ENCODE measurements at regions not wholly inside any gene's neighbourhood (a gene's known extent, or its start where the extent isn't known, plus 50 kb on each side); places are given as distances from the start of the nearest gene placed in this dataset.

DNA sequence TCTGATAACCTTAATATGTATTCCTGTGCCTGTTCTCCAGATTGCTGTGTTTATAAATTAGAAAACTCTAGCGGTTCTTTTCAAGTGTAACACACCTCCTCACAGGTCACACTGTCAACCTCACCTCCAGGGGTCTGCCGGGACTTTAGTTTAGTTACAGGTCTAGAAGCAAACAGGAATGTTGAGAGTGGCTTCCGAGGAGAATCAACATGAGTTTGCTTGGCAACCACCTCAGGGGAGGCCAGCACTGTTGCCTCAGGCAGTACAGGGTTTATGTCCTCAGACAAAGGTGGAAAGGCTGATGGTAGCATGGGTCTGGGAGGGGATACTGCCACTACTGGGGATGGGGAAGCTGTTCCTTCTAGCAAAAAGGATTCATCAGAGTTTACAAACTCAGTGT is 438.0 kb downstream of the DTHD1 start:
- no peak for DNase-seq (ENCODE audit: low spot score)

DNA sequence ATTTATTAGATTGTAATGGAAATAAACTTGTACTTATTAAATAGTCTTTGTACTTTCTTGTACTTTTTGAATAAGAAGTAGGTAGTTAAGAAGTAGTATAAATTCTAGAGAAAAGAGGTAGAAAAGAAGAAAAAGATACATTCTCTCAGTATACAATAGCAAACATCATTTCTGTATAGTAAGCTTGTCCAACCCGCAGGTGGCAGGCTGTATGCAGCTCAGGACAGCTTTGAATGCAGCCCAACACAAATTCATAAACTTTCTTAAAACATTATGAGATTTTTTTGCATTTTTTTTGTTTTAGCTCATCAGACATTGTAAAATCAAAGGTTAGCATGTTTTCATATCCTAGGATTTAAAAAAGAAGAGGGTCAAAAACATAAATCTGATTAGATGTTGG is 441.6 kb downstream of the DTHD1 start:
- DNase-seq (ENCODE audit: low spot score): no peak

DNA sequence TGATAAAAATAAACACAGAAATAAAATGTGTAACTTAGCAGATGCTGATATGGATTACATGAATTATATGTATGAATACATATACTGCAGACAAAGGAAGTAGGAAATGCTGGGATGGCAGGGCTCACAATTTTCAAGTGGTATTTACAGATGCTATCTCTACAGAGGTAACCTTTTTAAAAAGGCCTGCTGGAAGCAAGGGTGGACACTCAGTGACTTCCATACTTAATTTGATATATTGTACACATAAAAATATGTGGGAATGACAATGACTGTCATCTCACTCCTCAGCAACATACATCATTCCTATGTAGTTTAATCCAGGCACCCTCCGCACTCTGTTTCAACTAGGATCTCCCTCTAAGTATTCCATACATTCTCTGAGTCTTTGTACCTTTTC is 452.9 kb downstream of the DTHD1 start:
- DNase-seq (ENCODE audit: low spot score): no peak

DNA sequence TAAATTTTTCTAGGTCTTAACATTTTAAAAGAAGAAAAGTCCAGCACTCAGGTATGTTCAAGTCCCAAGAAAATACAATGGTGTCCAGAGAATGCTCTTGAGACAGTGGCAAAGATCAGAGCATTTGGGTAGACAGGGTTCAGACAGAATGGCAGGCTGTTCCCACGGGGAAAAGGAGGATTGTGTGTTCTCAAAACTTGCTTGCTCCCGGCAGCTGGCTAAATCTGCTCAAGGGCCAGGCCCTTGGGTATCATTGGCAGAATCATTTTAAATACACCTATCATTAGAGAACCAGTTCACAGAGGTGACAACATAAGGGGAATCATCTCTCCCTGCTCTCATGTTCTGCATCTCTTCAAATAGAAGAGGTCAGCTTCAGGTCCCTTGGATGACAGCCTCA is 456.3 kb downstream of the DTHD1 start:
- DNase-seq (ENCODE audit: low spot score): no peak

DNA sequence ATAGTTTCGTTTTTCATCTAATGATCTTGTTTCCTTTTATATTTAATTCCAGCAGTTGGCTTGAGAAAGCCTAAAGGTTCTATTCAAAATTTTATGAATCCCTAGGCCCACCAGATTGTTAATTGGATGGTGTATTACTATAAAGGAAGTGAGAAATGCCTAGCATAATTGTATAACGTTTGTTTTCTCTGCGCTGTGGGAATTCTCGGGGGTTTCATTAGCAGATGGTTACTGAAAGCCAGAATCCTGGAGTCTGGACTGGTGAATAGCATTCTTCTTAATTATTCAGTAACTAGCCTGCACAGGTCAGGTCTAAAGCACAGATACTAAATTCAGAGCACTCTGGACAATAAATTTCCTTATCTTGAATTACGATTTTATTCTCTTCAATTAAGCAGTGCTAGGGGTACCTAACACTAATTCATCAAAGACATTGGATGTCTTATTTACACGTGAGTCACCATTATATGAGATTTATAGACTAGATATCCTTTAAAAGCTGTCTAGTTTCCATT is 459.4 kb downstream of the DTHD1 start:
- no peak for DNase-seq (ENCODE audit: low spot score)

DNA sequence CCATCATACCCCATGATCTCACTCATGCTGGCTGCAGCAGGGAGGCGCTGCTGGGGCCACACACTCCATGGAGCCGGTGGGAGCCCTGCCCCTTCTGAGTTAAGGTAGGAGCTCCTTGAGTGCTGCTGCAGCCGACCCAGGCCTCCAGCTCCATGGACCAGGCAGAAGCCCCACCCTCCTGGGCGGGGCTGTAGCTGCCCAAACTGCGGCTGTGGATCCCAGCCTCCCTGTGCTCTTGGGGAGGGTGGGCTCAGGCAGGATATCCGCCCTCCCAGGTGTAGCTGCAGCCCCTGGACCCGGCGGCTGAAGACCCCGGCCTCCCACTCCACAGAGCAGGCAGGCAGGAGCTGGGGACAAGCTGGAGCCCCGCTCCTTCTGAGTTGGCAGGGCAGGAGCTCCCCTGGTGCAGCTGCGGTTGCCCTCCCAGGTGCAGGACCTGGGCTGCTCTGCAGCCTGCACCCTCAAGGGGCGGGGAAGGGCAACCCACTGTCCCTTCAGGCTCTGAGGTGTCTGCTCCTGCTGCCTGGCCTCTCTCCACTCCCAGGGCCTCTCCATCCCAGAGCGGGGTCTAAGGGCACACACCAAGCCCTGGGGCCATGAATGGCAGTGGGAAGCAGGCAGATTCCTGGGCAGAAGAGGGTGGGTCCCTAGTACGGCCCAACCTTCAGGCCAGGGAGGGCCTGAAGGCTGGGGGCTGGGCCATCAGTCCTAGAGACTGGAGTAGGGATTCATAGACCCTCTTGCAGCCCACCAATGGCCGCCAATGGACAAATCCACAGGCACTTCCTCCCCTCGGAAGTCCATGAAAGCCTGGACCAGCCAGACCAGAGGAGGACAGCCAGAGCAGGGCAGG is 466.1 kb downstream of the DTHD1 start:
- no peak for DNase-seq (ENCODE audit: low spot score)

DNA sequence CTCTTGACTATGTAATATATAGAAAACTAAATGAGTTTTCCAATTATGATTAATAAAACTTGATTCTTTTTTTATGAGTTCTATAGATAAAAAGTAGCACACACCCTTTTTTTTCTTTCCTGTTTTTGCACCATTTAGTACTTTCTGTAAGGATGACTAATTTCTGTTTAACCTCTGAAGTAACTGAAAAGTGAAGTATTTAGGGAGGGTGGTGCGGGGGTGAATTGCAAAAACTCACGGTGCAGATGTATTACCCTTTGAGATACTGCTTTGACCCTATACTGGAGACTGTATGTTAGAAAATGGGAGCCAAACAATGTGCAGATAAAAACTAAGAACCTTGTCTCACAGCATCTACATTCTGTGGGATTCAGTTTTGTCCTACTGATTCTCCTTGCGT is 471.6 kb downstream of the DTHD1 start:
- no peak for DNase-seq (ENCODE audit: low spot score)

DNA sequence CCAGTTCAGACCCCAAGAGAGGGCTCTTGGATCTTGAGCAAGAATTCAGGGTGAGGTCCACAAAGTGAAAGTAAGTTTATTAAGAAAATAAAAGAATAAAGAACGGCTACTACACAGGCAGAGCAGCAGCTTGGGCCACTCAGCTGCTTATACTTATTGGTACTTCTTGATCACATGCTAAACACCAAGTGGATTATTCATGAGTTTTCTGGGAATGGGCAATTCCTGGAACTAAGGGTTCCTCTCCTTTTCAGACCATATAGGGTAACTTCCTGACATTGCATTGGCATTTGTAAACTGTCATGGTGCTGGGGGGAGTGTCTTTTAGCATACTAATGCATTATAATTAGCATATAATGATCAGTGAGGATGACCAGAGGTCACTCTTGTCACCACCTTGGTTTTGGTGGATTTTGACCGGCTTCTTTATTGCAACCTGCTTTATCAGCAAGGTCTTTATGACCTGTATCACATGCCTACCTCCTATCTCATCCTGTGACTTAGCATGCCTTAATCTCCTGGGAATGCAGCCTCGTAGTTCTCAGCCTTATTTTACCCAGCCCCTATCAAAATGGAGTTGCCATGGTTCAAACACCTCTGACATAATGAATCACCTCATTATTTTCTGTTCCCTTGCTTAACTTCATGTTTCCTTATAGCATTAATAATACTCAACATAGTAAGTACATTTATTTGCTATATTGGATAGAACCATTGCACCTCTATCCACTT is 476.3 kb downstream of the DTHD1 start:
- DNase-seq (ENCODE audit: low spot score): no peak

DNA sequence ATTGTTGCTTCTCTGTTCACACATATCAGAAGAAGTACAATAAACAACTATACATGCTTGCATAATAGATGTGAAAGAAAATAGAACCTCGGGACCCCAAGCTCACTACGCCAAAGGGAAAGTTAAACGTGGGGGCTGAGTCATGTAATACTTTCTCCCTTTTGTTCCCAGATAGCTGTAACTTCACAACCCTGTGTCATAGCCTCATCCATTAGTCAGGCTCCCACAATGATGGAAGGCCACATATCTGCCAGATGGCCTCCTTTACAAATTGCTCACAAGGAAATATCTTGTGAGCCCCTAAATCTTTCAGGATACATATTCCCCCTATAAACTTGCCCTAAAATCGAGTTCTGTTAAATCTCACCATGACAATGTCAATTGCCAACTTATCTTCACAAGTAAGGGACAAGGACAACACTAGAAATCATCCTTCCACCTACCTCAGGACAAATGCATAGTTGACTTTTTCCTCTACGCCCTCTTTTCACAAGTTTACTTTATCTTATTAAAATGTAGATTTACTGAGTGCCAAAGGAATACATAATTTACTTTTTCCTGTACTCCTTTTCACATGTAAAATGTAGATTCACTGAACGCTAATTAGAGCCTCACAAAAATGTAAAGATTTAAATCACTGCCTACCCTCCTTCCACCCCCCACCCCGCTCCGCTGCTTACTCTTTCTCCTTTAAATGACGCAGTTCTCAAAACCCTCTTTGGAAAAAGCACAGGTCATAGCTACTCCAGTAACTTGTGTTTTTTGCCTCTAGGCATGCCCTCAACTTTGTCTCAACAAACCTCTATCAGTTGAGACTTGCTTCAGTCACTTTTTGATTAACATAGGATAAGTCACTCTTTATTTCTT is 477.1 kb downstream of the DTHD1 start:
- DNase-seq (ENCODE audit: low spot score): no peak

DNA sequence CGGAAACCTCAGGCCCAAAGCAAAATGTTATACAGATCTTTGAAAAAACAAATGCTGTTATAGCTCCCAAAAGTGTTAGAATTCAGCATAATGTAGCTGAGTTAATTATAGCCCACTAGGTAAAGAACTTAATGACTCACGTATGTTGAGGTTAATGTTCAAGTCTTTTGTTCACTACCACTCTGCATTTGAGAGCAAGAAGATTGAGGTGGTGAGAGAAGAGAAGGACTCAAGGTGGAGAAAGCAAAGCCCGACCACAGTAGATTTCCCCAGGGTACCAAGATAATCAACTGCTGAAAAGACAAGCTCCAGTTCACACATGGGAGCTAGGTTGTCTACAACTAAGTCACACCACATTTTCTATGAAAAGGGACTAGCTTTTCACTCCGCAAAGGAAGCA is 480.2 kb downstream of the DTHD1 start:
- DNase-seq (ENCODE audit: low spot score): no peak

DNA sequence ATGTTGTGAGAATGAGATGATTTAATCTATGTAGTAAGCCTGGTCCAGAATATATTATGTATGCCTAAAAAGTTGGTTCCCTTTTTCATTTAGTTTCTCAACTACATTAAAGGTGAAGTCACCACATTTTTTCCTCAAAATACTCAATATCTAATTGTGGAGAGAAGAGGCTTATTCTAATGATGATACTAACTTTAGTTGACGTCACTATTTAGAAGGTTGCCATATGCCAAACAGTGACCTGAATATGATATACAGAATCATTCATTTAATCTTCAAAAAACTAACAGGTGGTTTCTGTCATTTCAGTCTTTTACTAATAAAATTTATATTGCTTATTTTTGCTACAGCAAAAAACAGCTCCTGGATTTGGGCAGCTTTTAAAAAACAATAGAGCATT is 480.7 kb upstream of the NWD2 start:
- DNase-seq (ENCODE audit: low spot score): no peak

DNA sequence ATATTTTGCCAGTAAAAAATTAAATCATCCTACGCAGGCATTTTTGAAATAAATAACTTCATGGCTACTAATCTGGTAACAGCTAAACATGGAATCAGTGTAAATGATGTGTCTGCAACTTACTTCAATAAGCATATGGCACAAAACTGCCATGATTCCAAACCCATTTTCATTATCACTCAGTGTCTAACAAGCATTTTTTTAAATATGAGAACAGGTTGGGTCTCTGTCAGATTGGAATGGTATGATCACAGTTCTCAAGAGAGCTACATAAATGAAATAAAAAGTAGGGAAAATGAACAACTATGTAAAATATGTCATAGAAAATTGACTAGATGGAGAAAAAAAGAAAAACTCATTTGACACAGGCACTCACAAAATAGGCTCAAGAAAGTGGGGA is 476.9 kb upstream of the NWD2 start:
- no peak for DNase-seq (ENCODE audit: low spot score)

DNA sequence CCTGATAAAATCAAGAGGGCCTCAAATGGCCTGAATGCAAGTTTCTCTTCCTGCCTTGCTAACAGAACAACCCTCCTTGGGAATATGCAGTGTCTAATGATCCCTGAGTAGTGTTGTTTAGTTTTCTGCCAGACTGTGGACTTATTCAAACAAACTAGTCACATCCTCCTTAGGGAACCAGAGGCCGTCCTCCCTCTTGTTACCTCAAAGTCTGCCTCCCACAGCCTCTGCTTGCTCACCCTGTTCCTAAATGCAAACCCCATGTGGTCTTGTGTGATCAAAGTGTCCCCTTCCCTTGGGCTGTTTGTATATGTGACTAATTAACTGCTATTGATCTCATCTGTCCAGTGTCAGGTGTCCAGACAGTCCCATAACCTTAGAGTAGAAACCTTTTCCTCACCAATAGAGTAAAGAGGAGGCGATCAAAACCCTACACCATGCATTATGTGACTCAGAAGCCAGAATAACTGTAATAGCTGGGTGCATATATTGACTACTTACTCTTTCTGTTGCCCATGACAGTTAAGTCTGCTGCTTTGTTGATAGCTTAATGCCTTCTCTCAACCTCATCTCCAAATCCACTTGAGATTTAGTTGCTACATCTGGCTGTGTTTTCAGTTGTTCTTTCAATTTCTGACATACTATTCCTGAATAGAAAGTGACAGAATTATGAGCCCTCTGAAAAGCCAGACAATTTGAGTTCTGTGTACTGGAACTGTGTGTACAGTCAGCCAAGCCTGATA is 473.0 kb upstream of the NWD2 start:
- DNase-seq (ENCODE audit: low spot score): no peak

DNA sequence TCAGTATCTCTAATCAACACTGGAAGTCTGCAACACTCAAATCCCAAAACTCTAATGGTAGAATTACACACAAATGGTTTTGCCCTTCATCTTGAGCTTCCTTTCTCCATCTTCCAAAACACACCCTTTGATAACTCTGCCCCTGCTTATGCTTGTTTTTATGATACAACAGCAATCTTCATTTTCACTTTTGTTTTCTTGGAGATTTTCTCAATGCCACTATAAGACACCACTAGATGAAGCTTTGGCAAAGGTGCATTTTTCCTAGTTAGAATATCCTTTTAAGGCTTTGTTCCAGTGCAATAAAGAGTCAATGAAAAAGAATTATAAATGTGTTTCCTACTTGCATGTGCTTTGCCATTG is 472.4 kb upstream of the NWD2 start:
- no peak for DNase-seq (ENCODE audit: low spot score)

DNA sequence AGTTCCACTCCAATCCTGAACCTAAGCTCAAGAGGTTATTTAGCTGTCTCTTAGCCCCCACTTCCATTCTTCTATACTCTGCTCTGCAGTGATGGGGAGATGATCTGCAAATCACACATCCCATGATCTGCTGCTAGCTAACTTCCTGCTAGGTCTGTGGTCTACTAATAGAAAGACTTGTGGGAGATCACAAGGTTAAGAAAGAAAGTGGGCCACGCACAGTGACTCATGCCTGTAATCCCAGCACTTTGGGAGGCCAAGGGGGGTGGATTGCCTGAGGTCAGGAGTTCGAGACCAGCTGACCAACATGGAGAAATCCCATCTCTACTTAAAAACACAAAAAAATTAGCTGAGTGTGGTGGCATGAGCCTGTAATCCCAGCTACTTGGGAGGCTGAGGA is 471.1 kb upstream of the NWD2 start:
- no peak for DNase-seq (ENCODE audit: low spot score)

DNA sequence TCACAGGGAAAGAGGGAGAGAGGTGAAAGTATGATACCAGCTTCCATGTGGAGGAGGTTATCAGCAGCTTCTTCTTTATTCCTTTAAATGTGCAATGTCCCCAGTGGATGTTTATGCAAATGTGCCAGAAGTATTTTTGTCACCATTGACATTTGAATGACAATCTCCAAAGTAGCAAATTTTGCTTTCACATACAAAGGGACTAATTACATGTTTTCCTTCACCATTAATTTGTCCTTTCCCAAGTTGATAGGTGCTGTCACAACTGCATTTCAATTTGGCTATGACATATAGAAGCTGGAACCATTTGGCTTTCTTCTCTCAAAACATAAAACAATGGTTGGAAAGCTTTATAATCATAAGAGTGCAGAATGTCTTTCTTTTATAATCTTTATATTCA is 469.0 kb upstream of the NWD2 start:
- no peak for DNase-seq (ENCODE audit: low spot score)

DNA sequence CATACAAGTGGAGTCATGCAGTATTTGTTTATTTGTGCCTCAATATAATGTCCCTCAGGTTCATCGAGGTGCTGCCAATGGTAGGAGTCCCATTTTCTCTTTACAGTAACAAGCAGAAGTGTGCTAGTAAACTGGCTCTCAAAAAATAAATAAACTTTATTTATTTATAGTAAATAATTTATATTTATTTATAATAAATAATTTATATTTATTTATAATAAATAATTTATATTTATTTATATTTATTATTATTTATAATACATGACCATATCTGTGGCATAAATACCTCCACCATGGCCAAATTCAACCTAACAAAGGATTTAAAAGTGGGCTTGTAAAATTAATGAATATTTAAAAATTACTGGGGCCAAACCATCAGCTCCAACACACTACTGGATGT is 464.9 kb upstream of the NWD2 start:
- no peak for DNase-seq (ENCODE audit: low spot score)

DNA sequence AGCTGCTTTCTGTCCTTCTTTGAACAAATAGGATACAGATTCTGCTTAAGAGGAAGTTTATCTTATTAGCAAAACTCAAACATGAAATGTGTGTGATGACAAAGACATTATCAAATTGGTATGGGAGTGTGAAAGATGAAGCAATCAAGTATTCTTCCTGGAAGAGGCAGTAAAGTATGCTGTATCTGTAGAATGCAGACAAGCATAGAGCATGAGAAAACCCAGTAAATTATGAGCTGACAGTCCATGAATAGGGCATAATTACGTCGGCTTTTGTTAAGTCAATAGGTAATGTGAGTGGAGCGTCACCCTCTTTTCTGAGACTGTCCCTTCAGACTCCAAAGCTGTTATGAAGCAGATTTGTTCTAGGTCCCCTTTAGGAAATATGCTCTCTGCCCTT is 458.6 kb upstream of the NWD2 start:
- no peak for DNase-seq (ENCODE audit: low spot score)

DNA sequence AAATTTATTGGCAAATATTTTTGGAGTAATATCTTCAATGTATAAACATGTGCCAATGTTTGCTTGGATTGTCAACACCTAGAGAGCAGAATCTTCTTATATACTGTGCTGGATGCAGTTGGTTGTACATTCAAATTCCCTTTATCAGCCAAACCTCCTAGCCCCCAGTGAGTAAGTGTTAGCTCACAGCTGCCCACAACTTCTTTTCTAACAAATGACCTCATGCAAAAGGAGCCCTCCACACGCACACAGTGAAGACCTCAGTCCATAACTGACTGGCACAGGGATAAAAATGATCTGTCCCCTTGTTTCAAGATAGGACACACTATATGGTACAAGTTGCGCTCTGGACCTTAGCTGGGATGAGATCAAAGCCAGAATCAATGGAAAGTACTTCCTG is 458.0 kb upstream of the NWD2 start:
- DNase-seq (ENCODE audit: low spot score): no peak

DNA sequence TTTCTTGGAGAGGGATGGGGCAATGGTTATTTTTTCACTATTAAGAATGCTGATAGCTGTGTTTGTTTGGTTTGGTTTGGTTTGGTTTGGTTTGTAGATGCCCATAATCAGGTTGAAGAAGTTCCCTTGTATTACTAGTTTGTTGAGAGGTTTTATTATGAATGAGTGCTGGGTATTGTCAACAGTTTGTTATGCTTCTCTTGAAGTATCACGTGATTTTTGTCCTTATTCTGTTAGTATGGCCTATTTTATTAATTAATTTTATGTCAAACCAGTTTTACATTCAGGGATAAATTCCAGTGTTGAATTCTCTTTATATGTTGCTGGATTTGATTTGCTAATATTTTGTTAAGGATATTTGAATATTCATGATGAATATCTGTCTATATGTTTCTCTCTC is 449.8 kb upstream of the NWD2 start:
- DNase-seq (ENCODE audit: low spot score): no peak

DNA sequence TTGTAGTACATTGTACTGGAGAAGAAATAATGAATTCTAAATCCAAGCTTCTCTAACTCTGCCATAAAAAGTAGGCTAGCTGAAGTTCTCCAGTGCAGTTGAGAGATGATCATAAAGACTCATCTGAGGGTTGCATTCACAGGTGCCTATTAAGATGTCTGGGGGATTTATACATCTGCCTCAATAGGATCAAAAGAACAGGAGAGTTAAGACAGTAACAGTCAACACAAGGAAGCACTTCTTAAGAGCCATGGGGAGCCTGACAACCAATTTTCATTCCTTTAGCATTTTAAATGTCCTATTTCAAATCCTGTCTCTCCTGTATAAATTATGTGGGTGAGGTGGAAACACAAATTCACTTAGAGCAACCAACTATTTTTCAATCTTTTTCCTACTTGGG is 432.4 kb upstream of the NWD2 start:
- DNase-seq (ENCODE audit: low spot score): no peak

DNA sequence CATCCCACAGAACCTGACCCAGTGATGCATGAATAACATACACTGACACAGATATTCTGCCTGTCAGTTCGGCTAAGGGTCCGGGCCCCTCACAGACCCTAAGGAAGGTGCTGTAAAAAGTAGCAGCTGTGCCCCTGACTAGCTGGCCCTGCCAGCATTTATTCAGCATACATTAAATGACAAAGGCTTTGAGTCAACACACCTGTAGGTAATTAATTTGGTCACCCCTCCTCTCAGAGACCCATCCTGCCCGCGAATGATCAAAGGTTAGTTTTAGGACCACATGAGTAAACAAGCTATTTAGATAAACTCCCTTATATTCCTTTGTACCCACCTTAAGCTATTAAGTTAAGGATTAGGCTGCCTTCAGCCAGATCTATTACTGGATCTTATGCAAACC is 429.0 kb upstream of the NWD2 start:
- no peak for DNase-seq (ENCODE audit: low spot score)
